Mesenchymal stem cell (in vitro differentiated cells and primary cell): ENCODE measurements at regions not wholly inside any gene's neighbourhood (a gene's known extent, or its start where the extent isn't known, plus 50 kb on each side); places are given as distances from the start of the nearest gene placed in this dataset.

Source experiments
- DNase-seq: peaks from one replicate; pipeline ENCODE4 v3.0.0-alpha.2; 2013
- H2AFZ ChIP-seq: one replicate; pipeline ENCODE4 v1.6.1; 2013; ENCODE audit warnings: low read depth, mild to moderate bottlenecking, control low read depth, inconsistent platforms, low read length, moderate library complexity
- H2AK5ac ChIP-seq: 2 replicates; pipeline ENCODE4 v1.6.1; 2013; ENCODE audit warnings: low read length, moderate library complexity, mild to moderate bottlenecking, inconsistent platforms; ENCODE audit not compliant: severe bottlenecking
- H2BK120ac ChIP-seq: one replicate; pipeline ENCODE4 v1.6.1; 2013; ENCODE audit warnings: low read depth, mild to moderate bottlenecking, inconsistent platforms, low read length, moderate library complexity
- H2BK12ac ChIP-seq, 2 experiments: one replicate each; pipeline ENCODE4 v1.6.1; 2013; ENCODE audit warnings: inconsistent platforms in 2 of 2, low read length in 2 of 2, mild to moderate bottlenecking in 2 of 2, moderate library complexity in 2 of 2, control low read depth in 1 of 2
- H2BK15ac ChIP-seq: one replicate; pipeline ENCODE4 v1.6.1; 2013; ENCODE audit warnings: mild to moderate bottlenecking, low read depth, inconsistent platforms; ENCODE audit not compliant: poor library complexity, severe bottlenecking
- H2BK5ac ChIP-seq: 2 replicates; pipeline ENCODE4 v1.6.1; 2013; ENCODE audit warnings: low read depth, mild to moderate bottlenecking, low read length, control low read depth, inconsistent platforms; ENCODE audit not compliant: poor library complexity, severe bottlenecking
- H3K14ac ChIP-seq, 2 experiments: one replicate each; pipeline ENCODE4 v1.6.1; 2013; ENCODE audit warnings: inconsistent platforms in 2 of 2, low read length in 2 of 2, control low read depth in 1 of 2, mild to moderate bottlenecking in 1 of 2, moderate library complexity in 1 of 2
- H3K18ac ChIP-seq, 2 experiments: one replicate each; pipeline ENCODE4 v1.6.1; 2013; ENCODE audit warnings: inconsistent platforms in 2 of 2, low read length in 2 of 2, control low read depth in 1 of 2, low read depth in 1 of 2, mild to moderate bottlenecking in 1 of 2
- H3K23ac ChIP-seq, 2 experiments: one replicate each; pipeline ENCODE4 v1.6.1; 2013; ENCODE audit warnings: inconsistent platforms in 2 of 2, low read length in 2 of 2, mild to moderate bottlenecking in 2 of 2, moderate library complexity in 2 of 2, control low read depth in 1 of 2
- H3K27ac ChIP-seq: 2 replicates; pipeline ENCODE4 v1.5.1; 2013; ENCODE audit warnings: mild to moderate bottlenecking, moderate library complexity, low read length, control low read depth, inconsistent platforms; ENCODE audit not compliant: poor library complexity, severe bottlenecking
- H3K27me3 ChIP-seq, 2 experiments: 2 replicates each; pipeline versions ENCODE4 v1.6.1 to v1.7.0; 2013; ENCODE audit warnings: low read length in 2 of 2, mild to moderate bottlenecking in 2 of 2, moderate library complexity in 2 of 2, control low read depth in 1 of 2, inconsistent platforms in 1 of 2; ENCODE audit not compliant: control insufficient read depth in 1 of 2, insufficient read depth in 1 of 2
- H3K36me3 ChIP-seq, 2 experiments: 2 replicates each; pipeline versions ENCODE4 v1.6.1 to v1.7.0; 2013; ENCODE audit warnings: low read length in 2 of 2, control low read depth in 1 of 2, inconsistent platforms in 1 of 2, low read depth in 1 of 2, mild to moderate bottlenecking in 1 of 2; ENCODE audit not compliant: insufficient read depth in 2 of 2, control insufficient read depth in 1 of 2
- H3K4ac ChIP-seq, 2 experiments: one replicate each; pipeline ENCODE4 v1.6.1; 2013; ENCODE audit warnings: inconsistent platforms in 2 of 2, low read length in 2 of 2, mild to moderate bottlenecking in 2 of 2, moderate library complexity in 2 of 2, control low read depth in 1 of 2, low read depth in 1 of 2
- H3K4me1 ChIP-seq: 2 replicates; pipeline ENCODE4 v1.6.1; 2013; ENCODE audit warnings: low read depth, low read length, control low read depth; ENCODE audit not compliant: control insufficient read depth, insufficient read depth
- H3K4me2 ChIP-seq: 2 replicates; pipeline ENCODE4 v1.6.1; 2013; ENCODE audit warnings: low read length, mild to moderate bottlenecking, inconsistent platforms; ENCODE audit not compliant: poor library complexity, severe bottlenecking
- H3K4me3 ChIP-seq, 2 experiments: 2 replicates each; pipeline versions ENCODE4 v1.5.1 to v1.7.0; 2013; ENCODE audit warnings: low read length in 2 of 2, mild to moderate bottlenecking in 2 of 2, control low read depth in 1 of 2, low read depth in 1 of 2; ENCODE audit not compliant: insufficient read depth in 1 of 2
- H3K79me1 ChIP-seq: replicated peaks from 2 replicates; pipeline ENCODE4 v1.6.1; 2013; ENCODE audit warnings: mild to moderate bottlenecking, control low read depth, low read length, inconsistent platforms; ENCODE audit not compliant: poor library complexity, severe bottlenecking
- H3K9ac ChIP-seq: 2 replicates; pipeline ENCODE4 v1.7.0; 2013; ENCODE audit warnings: mild to moderate bottlenecking, low read length, moderate library complexity
- H3K9me3 ChIP-seq: 2 replicates; pipeline ENCODE4 v1.7.0; 2013; ENCODE audit warnings: mild to moderate bottlenecking, low read length; ENCODE audit not compliant: control insufficient read depth
- H4K8ac ChIP-seq: one replicate; pipeline ENCODE4 v1.6.1; 2013; ENCODE audit warnings: inconsistent platforms, mild to moderate bottlenecking, low read length, moderate library complexity
- H4K91ac ChIP-seq: one replicate; pipeline ENCODE4 v1.6.1; 2013; ENCODE audit warnings: mild to moderate bottlenecking, low read length, inconsistent platforms
- WGBS: methylation state at CpG from one replicate; pipeline ENCODE4 v1.1.7; 2013; ENCODE audit warnings: mixed read lengths; 5-methylcytosine and 5-hydroxymethylcytosine counted together

GRCh38 chr4:24073948-24074347 lies 184.1 kb upstream of the PPARGC1A start:
- Histone ChIP-seq H3K27me3 (no peaks in the 10 kb centered on the region), H2AFZ (no peak overlapping the region), H4K91ac (no peak overlapping the region), H3K4ac (peak overlapping the region in 1 of 2 experiments; percentile 11), H4K8ac (no peak overlapping the region), H3K18ac (peak overlapping the region in 1 of 2 experiments; percentile 68), H2BK15ac (no peak overlapping the region), H3K23ac (no peak overlapping the region), H3K27ac (no peak overlapping the region), H3K9ac (no peak overlapping the region), H3K4me3 (no peak overlapping the region), H3K36me3 (no peaks in the 10 kb centered on the region), H3K4me2 (no peak overlapping the region), H3K9me3 (no peaks in the 10 kb centered on the region), H3K79me1 (no peaks in the 10 kb centered on the region), H3K14ac (peak overlapping the region in 1 of 2 experiments; percentile 71), H2BK120ac (no peak overlapping the region), H2BK12ac (peak overlapping the region in 1 of 2 experiments; percentile 47), H2AK5ac (no peak overlapping the region), H2BK5ac (no peak overlapping the region), H3K4me1 (peaks cover 2% of the 10 kb centered on the region)
- no peak for DNase-seq
- 98% methylated on average over 5 of the region's 7 CpGs for WGBS

- Histone ChIP-seq H3K4me1 (peaks cover 6% of the 10 kb centered on the region), H3K27me3 (no peaks in the 10 kb centered on the region), H3K36me3 (no peaks in the 10 kb centered on the region), H3K79me1 (no peaks in the 10 kb centered on the region), H3K14ac (no peak overlapping the region), H3K4me2 (no peak overlapping the region), H4K91ac (no peak overlapping the region), H3K18ac (no peak overlapping the region), H2BK12ac (no peak overlapping the region), H2AK5ac (peak overlapping the region; percentile 81), H4K8ac (no peak overlapping the region), H3K4ac (no peak overlapping the region), H2BK120ac (no peak overlapping the region), H3K4me3 (no peak overlapping the region), H3K9ac (no peak overlapping the region), H3K27ac (no peak overlapping the region), H2BK15ac (no peak overlapping the region), H2BK5ac (no peak overlapping the region), H3K23ac (no peak overlapping the region), H3K9me3 (no peaks in the 10 kb centered on the region), H2AFZ (no peak overlapping the region)
- DNase-seq = no peak
- WGBS = 93% methylated on average over 1 of the region's 2 CpGs
Measured at GRCh38 chr4:24071612-24072372, 181.9 kb upstream of the PPARGC1A start.

GRCh38 chr4:24070117-24070516 lies 180.3 kb upstream of the PPARGC1A start:
- Histone ChIP-seq H3K36me3 (no peaks in the 10 kb centered on the region), H3K18ac (peak overlapping the region in 1 of 2 experiments; percentile 16), H3K4me2 (no peak overlapping the region), H2BK120ac (no peak overlapping the region), H4K8ac (no peak overlapping the region), H2BK5ac (no peak overlapping the region), H3K4me3 (no peak overlapping the region), H3K9ac (no peak overlapping the region), H3K4me1 (peaks cover 4% of the 10 kb centered on the region), H3K14ac (no peak overlapping the region), H3K27me3 (no peaks in the 10 kb centered on the region), H2AFZ (peak overlapping the region; percentile 39), H3K79me1 (no peaks in the 10 kb centered on the region), H3K23ac (no peak overlapping the region), H3K4ac (no peak overlapping the region), H4K91ac (no peak overlapping the region), H2BK12ac (no peak overlapping the region), H2AK5ac (no peak overlapping the region), H2BK15ac (no peak overlapping the region), H3K27ac (peak overlapping the region; percentile 64), H3K9me3 (no peaks in the 10 kb centered on the region)
- peak; percentile 86 for DNase-seq
- 0% methylated on average over 2 of the region's 2 CpGs for WGBS

- Histone ChIP-seq H3K4me2 (no peak overlapping the region), H2AK5ac (no peak overlapping the region), H2BK120ac (no peak overlapping the region), H3K9ac (no peak overlapping the region), H3K9me3 (no peaks in the 10 kb centered on the region), H2BK15ac (no peak overlapping the region), H2BK12ac (peak overlapping the region in 1 of 2 experiments; percentile 47), H3K18ac (peak overlapping the region in 1 of 2 experiments; percentile 28), H4K8ac (no peak overlapping the region), H3K4me1 (peaks cover 8% of the 10 kb centered on the region), H3K27me3 (no peaks in the 10 kb centered on the region), H4K91ac (no peak overlapping the region), H3K27ac (no peak overlapping the region), H3K14ac (peak overlapping the region in 1 of 2 experiments; percentile 42), H3K23ac (no peak overlapping the region), H3K79me1 (no peaks in the 10 kb centered on the region), H3K36me3 (no peaks in the 10 kb centered on the region), H2AFZ (no peak overlapping the region), H3K4ac (no peak overlapping the region), H2BK5ac (no peak overlapping the region), H3K4me3 (no peak overlapping the region)
- 61% methylated on average over 13 of the region's 13 CpGs for WGBS
- peak; percentile 66 for DNase-seq
Measured at GRCh38 chr4:24067367-24068193, 177.7 kb upstream of the PPARGC1A start.
